ENCODE measurements at regions not wholly inside any gene's neighbourhood (a gene's known extent, or its start where the extent isn't known, plus 50 kb on each side); places are given as distances from the start of the nearest gene placed in this dataset.

DNA sequence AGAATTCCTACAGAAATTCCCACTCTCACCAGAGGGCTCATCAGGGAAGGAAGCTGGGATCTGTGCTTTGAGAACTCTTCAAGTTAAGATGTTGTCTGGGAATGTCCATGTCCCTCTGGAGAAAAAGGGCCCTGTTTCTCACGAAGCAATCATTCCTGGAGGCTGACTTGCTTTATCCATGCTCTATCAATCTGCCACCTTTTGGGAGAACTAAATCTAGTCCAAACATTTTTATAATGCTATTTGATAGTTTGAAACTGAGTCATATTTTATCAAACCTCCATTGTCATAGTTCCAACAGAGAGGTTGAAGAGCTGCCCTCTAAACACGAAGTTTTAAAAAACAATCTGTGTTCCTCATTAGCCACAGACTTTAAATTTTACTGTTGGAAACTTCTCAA lies 219.2 kb downstream of the MTX2 start:
- TF ChIP-seq TCF4 (CRISPR knock-in tag; IDR thresholded peaks at IDR 0.05; ENCODE audit: borderline replicate concordance), result no peak
- TF ChIP-seq, protein P1, sequence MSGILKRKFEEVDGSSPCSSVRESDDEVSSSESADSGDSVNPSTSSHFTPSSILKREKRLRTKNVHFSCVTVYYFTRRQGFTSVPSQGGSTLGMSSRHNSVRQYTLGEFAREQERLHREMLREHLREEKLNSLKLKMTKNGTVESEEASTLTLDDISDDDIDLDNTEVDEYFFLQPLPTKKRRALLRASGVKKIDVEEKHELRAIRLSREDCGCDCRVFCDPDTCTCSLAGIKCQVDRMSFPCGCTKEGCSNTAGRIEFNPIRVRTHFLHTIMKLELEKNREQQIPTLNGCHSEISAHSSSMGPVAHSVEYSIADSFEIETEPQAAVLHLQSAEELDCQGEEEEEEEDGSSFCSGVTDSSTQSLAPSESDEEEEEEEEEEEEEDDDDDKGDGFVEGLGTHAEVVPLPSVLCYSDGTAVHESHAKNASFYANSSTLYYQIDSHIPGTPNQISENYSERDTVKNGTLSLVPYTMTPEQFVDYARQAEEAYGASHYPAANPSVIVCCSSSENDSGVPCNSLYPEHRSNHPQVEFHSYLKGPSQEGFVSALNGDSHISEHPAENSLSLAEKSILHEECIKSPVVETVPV (CRISPR knock-in tag; IDR thresholded peaks at IDR 0.05), result no peak
- no peak for TF ChIP-seq ZNF70 (CRISPR knock-in tag; IDR thresholded peaks at IDR 0.05)
- TF ChIP-seq PPARA (CRISPR knock-in tag; IDR thresholded peaks at IDR 0.05; ENCODE audit: borderline replicate concordance), result no peak
- TF ChIP-seq ZNF565 (CRISPR knock-in tag; conservative IDR thresholded peaks at IDR 0.05; ENCODE audit: low read depth), result no peak
- no peak for TF ChIP-seq ZC3H10 (CRISPR knock-in tag; IDR thresholded peaks at IDR 0.05)
- no peak for TF ChIP-seq ISL1 (CRISPR knock-in tag; IDR thresholded peaks at IDR 0.05)
- no peak for TF ChIP-seq OSR1 (CRISPR knock-in tag; IDR thresholded peaks at IDR 0.05)
- TF ChIP-seq ZFP3 (CRISPR knock-in tag; IDR thresholded peaks at IDR 0.05), result no peak
- no peak for TF ChIP-seq BACH2 (CRISPR knock-in tag; IDR thresholded peaks at IDR 0.05; ENCODE audit: borderline replicate concordance)
- TF ChIP-seq, protein P2, sequence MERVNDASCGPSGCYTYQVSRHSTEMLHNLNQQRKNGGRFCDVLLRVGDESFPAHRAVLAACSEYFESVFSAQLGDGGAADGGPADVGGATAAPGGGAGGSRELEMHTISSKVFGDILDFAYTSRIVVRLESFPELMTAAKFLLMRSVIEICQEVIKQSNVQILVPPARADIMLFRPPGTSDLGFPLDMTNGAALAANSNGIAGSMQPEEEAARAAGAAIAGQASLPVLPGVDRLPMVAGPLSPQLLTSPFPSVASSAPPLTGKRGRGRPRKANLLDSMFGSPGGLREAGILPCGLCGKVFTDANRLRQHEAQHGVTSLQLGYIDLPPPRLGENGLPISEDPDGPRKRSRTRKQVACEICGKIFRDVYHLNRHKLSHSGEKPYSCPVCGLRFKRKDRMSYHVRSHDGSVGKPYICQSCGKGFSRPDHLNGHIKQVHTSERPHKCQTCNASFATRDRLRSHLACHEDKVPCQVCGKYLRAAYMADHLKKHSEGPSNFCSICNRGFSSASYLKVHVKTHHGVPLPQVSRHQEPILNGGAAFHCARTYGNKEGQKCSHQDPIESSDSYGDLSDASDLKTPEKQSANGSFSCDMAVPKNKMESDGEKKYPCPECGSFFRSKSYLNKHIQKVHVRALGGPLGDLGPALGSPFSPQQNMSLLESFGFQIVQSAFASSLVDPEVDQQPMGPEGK (CRISPR knock-in tag; IDR thresholded peaks at IDR 0.05; ENCODE audit: borderline replicate concordance), result no peak
- TF ChIP-seq TOX (CRISPR knock-in tag; IDR thresholded peaks at IDR 0.05; ENCODE audit: borderline replicate concordance), result no peak
- TF ChIP-seq GLIS3 (CRISPR knock-in tag; IDR thresholded peaks at IDR 0.05), result no peak
- TF ChIP-seq ESRRG (CRISPR knock-in tag; IDR thresholded peaks at IDR 0.05), result no peak
- TF ChIP-seq ARNTL (CRISPR knock-in tag; IDR thresholded peaks at IDR 0.05; ENCODE audit: borderline replicate concordance, low read depth), result no peak
- TF ChIP-seq RARB (CRISPR knock-in tag; IDR thresholded peaks at IDR 0.05), result no peak
- TF ChIP-seq, protein P3, sequence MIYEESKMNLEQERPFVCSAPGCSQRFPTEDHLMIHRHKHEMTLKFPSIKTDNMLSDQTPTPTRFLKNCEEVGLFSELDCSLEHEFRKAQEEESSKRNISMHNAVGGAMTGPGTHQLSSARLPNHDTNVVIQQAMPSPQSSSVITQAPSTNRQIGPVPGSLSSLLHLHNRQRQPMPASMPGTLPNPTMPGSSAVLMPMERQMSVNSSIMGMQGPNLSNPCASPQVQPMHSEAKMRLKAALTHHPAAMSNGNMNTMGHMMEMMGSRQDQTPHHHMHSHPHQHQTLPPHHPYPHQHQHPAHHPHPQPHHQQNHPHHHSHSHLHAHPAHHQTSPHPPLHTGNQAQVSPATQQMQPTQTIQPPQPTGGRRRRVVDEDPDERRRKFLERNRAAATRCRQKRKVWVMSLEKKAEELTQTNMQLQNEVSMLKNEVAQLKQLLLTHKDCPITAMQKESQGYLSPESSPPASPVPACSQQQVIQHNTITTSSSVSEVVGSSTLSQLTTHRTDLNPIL (CRISPR knock-in tag; IDR thresholded peaks at IDR 0.05; ENCODE audit: low read depth), result no peak
- ATAC-seq, result no peak

DNA sequence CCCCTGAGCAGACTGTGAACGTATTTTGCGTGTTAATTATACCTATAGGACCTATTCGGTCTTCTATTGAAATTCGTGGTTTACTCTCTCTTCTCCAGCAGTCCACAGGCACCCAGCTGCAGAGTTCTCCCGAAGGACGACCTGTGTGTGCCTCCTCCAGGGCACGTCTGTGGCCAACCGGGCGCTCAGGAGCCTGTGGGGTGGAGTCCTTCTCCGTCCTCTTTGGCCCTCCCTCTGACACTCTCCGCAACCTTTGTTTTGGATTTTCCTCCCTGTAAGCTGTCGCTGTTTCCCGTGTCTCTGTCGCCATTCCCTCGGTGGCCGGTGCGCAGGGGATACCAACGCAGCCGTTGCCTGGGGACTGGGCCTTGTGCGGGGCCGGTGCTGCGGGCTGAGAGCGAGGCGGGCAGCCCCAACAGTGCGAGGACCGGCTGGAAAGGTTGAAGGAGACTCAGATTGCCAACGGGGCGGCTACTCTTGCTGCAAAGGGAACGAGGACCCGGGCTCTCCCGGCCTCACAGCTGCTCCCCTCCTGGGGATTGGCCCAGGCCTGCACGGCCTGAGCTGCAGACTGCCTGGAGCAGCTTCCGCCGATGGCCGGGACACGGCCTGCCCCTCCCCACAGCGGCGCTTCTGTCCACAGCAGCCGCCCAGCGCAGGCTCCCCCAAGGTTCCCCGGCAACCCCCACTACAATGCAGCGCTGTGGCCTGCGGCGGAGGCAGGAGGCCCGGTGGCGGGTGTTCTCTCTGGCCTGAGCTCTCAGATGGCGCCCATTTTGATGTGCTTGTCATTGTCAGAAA lies 221.0 kb downstream of the MTX2 start:
- ATAC-seq, result no peak
- no peak for TF ChIP-seq ZFP3 (CRISPR knock-in tag; IDR thresholded peaks at IDR 0.05)
- no peak for TF ChIP-seq ZFP30 (CRISPR knock-in tag; IDR thresholded peaks at IDR 0.05)
- TF ChIP-seq PPARA (CRISPR knock-in tag; IDR thresholded peaks at IDR 0.05; ENCODE audit: borderline replicate concordance), result no peak
- TF ChIP-seq ZNF8 (CRISPR knock-in tag; IDR thresholded peaks at IDR 0.05), result no peak
- TF ChIP-seq, protein P3 (CRISPR knock-in tag; IDR thresholded peaks at IDR 0.05; ENCODE audit: low read depth), result no peak
- no peak for TF ChIP-seq ESRRG (CRISPR knock-in tag; IDR thresholded peaks at IDR 0.05)
- TF ChIP-seq ARNTL (CRISPR knock-in tag; IDR thresholded peaks at IDR 0.05; ENCODE audit: borderline replicate concordance, low read depth), result no peak
- no peak for TF ChIP-seq BACH2 (CRISPR knock-in tag; IDR thresholded peaks at IDR 0.05; ENCODE audit: borderline replicate concordance)
- no peak for TF ChIP-seq OSR1 (CRISPR knock-in tag; IDR thresholded peaks at IDR 0.05)
- TF ChIP-seq GLIS3 (CRISPR knock-in tag; IDR thresholded peaks at IDR 0.05), result no peak
- TF ChIP-seq, protein P4, sequence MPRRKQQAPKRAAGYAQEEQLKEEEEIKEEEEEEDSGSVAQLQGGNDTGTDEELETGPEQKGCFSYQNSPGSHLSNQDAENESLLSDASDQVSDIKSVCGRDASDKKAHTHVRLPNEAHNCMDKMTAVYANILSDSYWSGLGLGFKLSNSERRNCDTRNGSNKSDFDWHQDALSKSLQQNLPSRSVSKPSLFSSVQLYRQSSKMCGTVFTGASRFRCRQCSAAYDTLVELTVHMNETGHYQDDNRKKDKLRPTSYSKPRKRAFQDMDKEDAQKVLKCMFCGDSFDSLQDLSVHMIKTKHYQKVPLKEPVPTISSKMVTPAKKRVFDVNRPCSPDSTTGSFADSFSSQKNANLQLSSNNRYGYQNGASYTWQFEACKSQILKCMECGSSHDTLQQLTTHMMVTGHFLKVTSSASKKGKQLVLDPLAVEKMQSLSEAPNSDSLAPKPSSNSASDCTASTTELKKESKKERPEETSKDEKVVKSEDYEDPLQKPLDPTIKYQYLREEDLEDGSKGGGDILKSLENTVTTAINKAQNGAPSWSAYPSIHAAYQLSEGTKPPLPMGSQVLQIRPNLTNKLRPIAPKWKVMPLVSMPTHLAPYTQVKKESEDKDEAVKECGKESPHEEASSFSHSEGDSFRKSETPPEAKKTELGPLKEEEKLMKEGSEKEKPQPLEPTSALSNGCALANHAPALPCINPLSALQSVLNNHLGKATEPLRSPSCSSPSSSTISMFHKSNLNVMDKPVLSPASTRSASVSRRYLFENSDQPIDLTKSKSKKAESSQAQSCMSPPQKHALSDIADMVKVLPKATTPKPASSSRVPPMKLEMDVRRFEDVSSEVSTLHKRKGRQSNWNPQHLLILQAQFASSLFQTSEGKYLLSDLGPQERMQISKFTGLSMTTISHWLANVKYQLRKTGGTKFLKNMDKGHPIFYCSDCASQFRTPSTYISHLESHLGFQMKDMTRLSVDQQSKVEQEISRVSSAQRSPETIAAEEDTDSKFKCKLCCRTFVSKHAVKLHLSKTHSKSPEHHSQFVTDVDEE (CRISPR knock-in tag; IDR thresholded peaks at IDR 0.05), result no peak
- TF ChIP-seq, protein P1 (CRISPR knock-in tag; IDR thresholded peaks at IDR 0.05), result no peak
- TF ChIP-seq TOX (CRISPR knock-in tag; IDR thresholded peaks at IDR 0.05; ENCODE audit: borderline replicate concordance), result no peak
- TF ChIP-seq RARB (CRISPR knock-in tag; IDR thresholded peaks at IDR 0.05), result no peak
- no peak for TF ChIP-seq ZNF70 (CRISPR knock-in tag; IDR thresholded peaks at IDR 0.05)
- TF ChIP-seq ZNF565 (CRISPR knock-in tag; conservative IDR thresholded peaks at IDR 0.05; ENCODE audit: low read depth), result no peak
- TF ChIP-seq, protein P5, sequence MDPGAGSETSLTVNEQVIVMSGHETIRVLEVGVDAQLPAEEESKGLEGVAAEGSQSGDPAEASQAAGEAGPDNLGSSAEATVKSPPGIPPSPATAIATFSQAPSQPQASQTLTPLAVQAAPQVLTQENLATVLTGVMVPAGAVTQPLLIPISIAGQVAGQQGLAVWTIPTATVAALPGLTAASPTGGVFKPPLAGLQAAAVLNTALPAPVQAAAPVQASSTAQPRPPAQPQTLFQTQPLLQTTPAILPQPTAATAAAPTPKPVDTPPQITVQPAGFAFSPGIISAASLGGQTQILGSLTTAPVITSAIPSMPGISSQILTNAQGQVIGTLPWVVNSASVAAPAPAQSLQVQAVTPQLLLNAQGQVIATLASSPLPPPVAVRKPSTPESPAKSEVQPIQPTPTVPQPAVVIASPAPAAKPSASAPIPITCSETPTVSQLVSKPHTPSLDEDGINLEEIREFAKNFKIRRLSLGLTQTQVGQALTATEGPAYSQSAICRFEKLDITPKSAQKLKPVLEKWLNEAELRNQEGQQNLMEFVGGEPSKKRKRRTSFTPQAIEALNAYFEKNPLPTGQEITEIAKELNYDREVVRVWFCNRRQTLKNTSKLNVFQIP (CRISPR knock-in tag; IDR thresholded peaks at IDR 0.05; ENCODE audit: borderline replicate concordance, low read depth), result no peak
